ENCODE measurements at regions not wholly inside any gene's neighbourhood (a gene's known extent, or its start where the extent isn't known, plus 50 kb on each side); places are given as distances from the start of the nearest gene placed in this dataset.
"Not testable (repeated sequence)": the region's sequence is repeated elsewhere in the genome, so short reads cannot be mapped to it uniquely, and the experiment has no call there.

DNA sequence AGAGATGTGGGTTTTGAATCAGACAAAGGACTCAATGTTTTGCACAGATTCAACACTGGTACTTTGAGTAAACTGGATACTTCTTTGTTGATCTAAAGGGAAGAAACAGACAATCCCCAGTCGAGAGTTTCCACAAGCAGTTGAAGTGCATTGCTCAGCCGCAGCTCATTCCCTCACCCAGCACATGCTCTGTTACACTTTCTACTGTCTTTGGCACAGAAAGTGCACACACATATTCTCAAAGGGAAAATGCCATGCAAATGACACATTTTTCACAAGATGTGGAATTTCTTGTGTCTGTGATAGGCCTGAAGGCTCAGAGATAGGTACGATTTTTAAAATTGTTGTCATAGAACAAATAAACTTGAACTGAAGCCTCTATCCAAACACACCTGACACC lies 258.9 kb upstream of the TRIB2 start:
- TF ChIP-seq, protein P1, sequence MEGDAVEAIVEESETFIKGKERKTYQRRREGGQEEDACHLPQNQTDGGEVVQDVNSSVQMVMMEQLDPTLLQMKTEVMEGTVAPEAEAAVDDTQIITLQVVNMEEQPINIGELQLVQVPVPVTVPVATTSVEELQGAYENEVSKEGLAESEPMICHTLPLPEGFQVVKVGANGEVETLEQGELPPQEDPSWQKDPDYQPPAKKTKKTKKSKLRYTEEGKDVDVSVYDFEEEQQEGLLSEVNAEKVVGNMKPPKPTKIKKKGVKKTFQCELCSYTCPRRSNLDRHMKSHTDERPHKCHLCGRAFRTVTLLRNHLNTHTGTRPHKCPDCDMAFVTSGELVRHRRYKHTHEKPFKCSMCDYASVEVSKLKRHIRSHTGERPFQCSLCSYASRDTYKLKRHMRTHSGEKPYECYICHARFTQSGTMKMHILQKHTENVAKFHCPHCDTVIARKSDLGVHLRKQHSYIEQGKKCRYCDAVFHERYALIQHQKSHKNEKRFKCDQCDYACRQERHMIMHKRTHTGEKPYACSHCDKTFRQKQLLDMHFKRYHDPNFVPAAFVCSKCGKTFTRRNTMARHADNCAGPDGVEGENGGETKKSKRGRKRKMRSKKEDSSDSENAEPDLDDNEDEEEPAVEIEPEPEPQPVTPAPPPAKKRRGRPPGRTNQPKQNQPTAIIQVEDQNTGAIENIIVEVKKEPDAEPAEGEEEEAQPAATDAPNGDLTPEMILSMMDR (IDR thresholded peaks at IDR 0.05): no peak
- Histone ChIP-seq H3K27ac (peak overlapping the region; percentile 73 to 86), H3K4me3 (no peak overlapping the region)
- no peak for DNase-seq (ENCODE audit: low spot score)

GRCh38 chr2:12463189-12463588 lies 253.5 kb upstream of the TRIB2 start:
- TF ChIP-seq, protein P1 (IDR thresholded peaks at IDR 0.05): no peak
- Histone ChIP-seq H3K27ac (no peak overlapping the region), H3K4me3 (no peak overlapping the region)
- no peak for DNase-seq (ENCODE audit: low spot score)

DNA sequence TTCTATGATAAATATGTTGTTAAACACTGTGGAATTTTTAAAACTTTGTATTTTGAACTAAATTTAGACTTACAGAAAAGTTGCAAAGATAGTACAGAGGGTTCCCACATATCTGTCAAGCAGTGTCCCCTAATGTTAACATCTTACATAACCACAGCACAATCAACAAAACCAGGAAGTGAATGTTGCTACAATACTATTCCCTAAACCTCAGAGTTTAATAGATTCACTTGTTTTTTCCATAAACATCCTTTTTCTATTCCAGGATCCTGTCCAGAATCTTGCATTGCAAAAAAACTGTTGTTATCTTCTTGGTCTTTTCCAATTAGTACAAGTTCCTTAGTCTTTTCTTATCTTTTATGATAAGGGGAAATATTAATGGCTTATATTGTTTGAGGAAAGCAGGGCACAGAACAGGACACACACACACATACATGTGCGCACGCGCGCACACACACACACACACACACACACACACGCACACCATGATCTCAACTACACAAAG lies 251.1 kb upstream of the TRIB2 start:
- no peak for DNase-seq (ENCODE audit: low spot score)
- TF ChIP-seq, protein P1 (IDR thresholded peaks at IDR 0.05): no peak
- Histone ChIP-seq H3K4me3 (no peak overlapping the region), H3K27ac (peak overlapping the region in 1 of 2 donors; percentile 4)

DNA sequence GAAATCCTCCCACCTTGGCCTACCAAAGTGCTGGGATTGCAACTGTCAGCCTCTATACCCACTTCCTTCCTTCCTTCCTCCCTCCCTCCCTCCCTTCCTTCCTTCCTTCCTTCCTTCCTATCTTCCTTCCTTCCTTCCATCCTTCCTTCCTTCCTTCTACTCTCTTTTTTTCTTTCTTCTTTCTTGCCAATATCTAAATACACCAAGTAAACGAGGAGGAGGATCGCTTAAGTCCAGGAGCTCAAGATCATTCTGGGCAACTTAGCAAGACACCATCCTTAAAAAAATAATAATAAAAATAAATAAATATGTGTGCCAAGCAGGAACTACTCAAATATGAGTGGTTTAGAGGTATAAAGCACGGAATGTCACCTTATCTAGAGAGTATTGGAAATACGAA lies 249.4 kb upstream of the TRIB2 start:
- no peak overlapping the region for H3K27ac ChIP-seq
- DNase-seq (ENCODE audit: low spot score): no peak
- TF ChIP-seq, protein P1 (IDR thresholded peaks at IDR 0.05): no peak
- H3K4me3 ChIP-seq: no peak overlapping the region

DNA sequence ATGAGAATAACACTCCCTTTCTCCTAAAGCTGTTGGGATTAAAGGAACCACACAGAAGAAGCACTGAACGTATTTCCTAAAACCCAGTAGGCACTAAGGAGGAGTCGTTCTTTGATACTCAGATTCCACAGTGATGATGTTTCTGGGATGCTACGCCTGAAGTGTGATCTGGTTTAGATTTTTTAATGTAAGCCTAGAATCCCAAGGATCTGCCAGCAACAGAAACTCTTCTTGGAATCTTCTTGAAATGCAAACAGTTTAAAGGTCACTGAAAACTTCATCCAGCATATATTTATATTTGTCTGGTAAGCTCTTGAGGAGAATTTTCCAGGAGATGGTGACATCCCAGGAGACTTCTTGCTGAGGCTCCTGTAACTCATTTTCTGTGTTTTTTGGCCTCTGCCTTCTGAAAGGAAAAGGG lies 247.6 kb upstream of the TRIB2 start:
- TF ChIP-seq, protein P1 (IDR thresholded peaks at IDR 0.05): no peak
- DNase-seq (ENCODE audit: low spot score): no peak
- Histone ChIP-seq H3K4me3 (no peak overlapping the region), H3K27ac (peak overlapping the region in 1 of 2 donors; percentile 42)

DNA sequence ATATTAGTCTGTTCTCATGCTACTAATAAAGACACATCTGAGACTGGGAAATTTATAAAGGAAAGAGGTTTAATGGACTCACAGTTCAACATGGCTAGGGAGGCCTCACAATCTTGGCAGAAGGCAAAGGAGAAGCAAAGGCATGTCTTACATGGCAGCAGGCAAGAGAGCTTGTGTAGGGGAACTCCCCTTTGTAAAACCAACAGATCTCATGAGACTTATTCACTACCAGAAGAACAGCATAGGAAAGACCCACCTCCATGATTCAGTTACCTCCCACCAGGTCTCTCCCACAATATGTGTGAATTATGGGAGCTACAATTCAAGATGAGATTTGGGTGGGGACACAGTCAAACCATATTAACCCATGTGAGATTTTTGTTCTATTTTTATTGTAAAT lies 244.5 kb upstream of the TRIB2 start:
- H3K27ac ChIP-seq; DNase-seq (ENCODE audit: low spot score); H3K4me3 ChIP-seq: not testable (repeated sequence)

- Histone ChIP-seq H3K4me3 (no peak overlapping the region), H3K27ac (peak overlapping the region in 1 of 2 donors; percentile 0)
- no peak for DNase-seq (ENCODE audit: low spot score)
- TF ChIP-seq, protein P1 (IDR thresholded peaks at IDR 0.05): no peak
Observed at GRCh38 chr2:12478151-12479064, 238.3 kb upstream of the TRIB2 start.

All from coronary artery (tissue), 2 donors.